GM21786 (cell line): ENCODE measurements at regions not wholly inside any gene's neighbourhood (a gene's known extent, or its start where the extent isn't known, plus 50 kb on each side); places are given as distances from the start of the nearest gene placed in this dataset.

ENCODE experiments used
- ATAC-seq: cut with Tn5 transposase; IDR thresholded peaks from one replicate; pipeline ENCODE4 v1.9.1; 2021; ENCODE audit not compliant: unreplicated experiment

DNA sequence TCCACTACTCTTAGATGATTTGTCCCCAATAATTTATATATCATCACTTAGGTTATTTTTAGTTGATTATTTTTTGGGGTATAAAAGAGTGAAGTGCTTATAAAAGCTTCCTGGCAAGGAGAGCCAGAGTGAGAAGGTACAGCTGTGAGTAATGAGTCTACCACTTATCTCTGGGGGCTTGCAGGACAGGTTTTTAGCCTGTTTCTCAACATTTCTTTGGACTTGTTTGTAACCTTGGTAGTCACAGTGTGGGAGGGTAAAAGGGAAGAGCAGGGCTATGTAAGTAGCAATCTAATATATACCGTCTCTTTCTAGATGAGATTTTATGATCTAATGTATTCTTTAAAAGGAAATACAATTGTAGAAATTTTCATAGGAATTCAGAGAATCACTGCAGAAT is 321.3 kb upstream of the GOLIM4 start:
- ATAC-seq, result no peak

DNA sequence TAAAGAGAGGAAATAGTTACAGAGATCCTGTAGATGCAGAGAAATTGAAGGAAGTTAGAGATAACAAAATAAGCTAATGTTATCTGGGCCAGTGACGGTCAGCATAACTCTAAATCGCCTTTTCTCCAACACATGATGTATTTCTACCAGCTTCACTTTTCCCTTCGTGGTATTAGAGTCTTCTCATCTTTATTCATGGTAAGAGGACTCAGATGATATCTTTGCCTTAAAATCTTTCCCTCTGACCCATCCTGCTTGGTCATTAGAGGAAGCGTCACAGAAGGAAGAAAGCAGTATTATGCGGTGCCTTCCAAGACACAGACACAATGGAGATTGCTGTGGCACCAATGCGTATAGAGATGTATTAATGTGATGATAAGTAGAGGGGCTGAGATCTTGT is 320.7 kb upstream of the GOLIM4 start:
- no peak for ATAC-seq

DNA sequence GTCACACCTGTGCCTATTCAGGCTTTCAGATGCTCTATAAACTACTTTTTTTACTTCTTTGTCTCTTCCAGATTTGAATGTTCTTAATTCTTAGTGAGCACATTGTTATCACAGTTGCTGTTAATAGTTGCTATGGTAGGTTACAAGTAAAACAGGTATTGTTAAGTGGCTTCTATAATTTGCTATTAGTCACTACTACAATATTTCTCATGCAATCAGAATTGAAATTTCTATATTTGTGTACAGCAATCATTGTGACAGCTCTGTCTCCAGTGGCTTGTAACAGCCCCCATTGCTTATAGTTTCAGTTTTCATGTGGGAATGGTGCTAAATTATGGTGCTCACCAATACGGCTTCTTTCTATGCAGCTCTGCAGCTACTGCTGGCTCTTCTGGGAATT is 318.4 kb upstream of the GOLIM4 start:
- no peak for ATAC-seq

DNA sequence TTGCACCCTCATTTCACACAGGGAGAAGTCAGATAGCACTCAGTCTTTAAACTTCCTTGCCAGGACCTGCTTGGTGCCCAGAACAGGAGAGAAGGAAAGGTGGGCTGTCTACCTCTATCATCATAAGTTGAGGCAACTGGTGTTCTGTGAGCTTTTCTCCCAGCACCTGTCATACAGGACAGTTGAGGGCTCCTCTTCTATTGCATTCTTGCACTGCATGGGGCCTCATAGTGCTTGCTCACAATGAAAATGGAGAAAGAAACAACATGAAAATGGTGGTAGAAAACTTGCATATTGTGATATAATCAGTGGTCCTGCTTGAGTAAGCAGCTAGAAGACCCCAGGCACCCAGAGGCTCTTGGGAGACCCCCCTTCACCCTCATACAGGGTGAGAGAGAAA is 311.7 kb upstream of the GOLIM4 start:
- ATAC-seq, result no peak

DNA sequence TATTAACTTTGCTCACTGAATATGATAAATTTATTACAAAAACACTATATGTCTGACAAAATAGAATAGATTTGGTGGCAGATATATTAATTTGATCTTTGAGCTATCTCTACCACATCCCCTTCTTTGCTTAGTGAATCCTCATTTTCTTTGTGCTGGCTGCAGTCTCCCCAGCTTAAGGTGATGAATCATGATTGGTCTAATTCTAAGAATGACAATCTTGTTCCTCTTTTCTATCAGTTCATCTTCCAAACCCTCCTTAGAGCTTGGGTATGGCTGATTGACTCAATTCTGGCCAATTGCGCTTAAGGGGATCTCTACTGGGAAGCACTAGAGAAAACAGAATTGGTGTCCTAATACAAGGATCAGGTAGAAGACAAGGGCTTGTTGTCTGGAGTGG is 309.6 kb upstream of the GOLIM4 start:
- ATAC-seq, result no peak

DNA sequence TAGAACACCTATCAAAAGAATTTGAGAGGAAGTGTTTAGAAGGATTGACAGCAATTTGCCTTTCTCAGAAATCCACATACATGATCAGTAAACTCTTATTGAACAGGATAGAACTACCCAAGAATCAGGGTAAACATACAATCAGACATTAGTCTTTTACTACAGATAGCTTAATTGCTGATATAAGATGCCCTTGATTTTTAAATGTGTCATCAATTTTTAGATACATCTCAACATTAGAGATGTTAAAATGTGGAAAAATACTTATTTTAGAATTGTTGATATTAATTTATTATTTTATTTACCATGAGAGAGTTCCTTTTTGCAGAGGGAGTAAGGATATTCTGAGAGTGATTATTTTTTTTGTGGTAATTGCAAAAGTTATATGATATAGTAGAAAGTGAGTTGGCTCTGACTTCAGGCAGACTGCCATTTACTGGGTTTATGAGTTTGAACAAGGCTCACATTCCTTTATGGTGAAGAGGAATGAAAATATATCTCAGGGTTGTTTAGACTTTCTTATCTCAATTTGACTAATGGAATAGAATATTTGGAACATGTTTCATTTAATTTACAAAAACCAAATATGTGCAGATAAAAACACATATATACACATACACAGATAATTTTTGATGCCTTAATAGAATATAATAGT is 302.8 kb upstream of the GOLIM4 start:
- no peak for ATAC-seq

DNA sequence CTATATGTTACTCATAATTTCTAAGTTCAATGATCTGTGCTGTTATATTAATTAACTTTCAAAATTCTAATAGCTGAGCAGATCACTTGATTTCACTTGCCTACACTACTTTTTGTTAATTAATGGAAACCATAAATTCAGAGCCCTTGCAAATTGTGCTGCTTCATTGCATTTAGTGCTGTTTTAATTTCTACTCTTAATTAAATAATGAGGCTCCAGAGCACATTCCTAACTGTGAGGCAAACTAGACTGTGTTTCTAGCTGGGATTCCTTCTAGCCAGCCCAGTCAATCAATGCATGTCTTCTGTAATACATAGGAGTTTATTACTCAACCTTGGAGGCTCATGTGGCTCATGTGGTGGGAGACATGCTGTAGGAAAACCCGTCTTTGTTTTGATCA is 301.1 kb upstream of the GOLIM4 start:
- no peak for ATAC-seq

DNA sequence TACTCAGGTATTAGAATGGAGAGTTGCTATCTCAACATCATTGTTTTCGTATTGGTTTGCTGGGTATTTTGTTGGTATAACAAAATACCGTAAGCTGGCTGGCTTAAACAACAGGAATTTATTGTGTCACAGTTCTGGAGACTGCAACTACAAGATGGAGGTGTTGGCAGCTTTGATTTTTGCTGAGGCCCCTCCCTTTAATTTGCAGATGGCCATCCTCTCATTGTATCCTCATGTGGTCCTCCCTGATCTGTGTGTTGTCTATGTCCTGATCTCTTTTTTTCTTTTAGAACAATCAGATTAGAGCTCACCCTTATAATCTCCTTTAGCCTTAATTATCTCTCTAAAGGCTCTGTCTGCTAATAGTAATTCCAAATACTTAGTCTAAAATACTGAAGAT is 299.8 kb upstream of the GOLIM4 start:
- ATAC-seq, result no peak

DNA sequence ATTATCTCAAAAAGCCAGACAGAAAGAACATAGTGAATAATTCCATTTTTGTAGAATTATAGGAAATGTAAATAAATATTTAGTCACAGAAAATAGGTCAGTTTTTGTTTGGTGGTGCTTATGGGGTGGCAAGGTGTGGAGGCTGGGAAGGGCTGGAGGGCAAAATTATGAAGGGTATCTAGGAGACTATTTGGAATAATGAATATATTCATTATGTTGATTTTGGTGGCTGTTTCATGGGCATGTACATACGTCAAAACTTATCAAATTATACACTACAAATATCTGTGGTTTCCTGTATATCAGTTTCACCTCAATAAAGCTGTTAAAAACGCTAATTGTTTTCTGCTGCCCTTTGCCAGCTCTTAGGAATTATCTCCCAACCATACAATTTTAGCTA is 298.7 kb upstream of the GOLIM4 start:
- no peak for ATAC-seq

DNA sequence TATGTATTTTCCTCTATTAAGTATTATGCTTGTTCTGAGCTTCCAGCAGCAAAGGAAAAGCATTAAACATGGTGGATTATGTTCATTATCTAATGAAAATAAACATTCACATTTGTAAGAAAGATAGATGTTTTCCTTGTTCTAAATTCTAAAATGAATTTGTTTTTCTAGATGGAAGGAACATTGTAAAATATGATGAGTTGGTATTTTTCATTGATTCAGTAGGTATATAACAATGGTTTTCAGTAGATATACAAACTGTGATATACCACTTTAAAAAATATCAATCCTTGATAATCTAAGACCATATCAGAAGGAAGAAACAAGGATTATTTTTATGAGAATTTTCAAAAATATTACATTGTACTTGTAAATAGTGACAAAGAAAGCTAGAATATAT is 290.6 kb upstream of the GOLIM4 start:
- no peak for ATAC-seq

GRCh38 chr3:168384990-168385389 is 289.3 kb upstream of the GOLIM4 start:
- ATAC-seq, result no peak

DNA sequence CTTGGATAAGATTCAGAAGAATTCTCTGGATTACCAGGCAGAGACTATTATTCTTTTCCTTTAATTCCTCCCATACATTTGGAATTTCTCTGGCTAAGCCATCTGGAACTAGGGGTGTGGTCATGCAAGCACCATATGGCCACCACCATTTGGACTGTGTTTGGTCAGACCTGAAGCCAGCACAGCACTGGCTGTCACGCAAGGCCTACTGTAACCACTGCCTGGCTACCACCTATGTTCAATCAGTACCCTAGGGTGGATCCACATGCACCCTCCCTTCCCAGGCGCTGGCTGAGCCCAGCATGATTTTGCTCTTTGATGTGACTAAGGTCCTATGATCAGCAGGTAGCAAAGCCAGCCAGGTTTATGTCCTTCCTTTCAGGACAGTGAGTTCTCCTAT is 287.8 kb upstream of the GOLIM4 start:
- no peak for ATAC-seq

DNA sequence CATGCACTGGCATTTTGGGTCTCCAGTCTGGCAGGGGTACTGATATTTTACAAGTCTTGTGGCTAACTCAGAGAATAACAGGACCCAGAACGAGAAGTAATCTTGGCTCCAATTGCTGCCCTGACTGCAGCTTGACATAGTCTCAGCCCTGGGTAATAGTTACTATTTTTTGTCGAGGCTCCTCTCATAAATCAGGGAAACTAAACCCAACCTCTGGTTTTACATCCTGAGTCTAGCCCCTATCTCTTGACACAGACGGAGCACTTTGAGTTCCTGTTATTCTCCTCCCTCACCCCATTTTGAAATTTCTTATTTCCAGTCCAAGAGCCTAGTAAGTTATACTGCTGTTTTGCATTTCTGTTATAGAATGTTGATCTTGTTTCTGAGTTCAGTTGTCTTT is 276.1 kb upstream of the GOLIM4 start:
- ATAC-seq, result no peak

GRCh38 chr3:168364967-168365366 is 269.2 kb upstream of the GOLIM4 start:
- no peak for ATAC-seq

DNA sequence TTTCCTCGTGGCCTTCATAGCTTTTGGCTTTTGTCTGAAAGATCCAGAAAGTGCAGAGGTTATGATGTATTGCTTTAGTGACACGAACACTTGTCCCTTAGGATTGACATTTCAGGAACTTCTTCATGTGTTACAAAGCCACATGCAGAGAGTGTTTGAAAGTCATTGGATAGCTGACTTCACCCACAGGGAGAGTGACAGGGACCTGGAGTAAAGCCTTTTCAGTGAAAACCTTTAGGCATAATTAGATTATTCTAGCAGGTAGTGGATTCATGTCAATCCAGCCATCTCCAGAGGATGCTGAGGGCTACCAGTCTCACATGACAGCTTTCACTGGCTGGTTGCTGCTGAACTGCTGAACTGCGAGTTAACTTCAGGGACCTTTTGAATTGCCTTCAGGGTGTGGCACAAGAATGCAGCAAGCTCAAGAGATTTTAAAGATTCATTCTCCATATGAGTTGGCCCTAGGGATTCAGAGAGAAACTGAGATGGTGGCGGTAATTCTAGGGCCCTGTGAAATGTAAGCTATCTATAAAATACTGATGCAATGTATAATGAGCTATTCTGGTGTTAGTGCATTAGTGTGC is 267.0 kb upstream of the GOLIM4 start:
- ATAC-seq, result no peak

- ATAC-seq, result no peak
Observed at GRCh38 chr3:168362156-168362555, 266.4 kb upstream of the GOLIM4 start.

GRCh38 chr3:168360993-168361392 is 265.3 kb upstream of the GOLIM4 start:
- ATAC-seq, result no peak

- ATAC-seq, result no peak
Observed at GRCh38 chr3:168342946-168343850, 247.5 kb upstream of the GOLIM4 start.

DNA sequence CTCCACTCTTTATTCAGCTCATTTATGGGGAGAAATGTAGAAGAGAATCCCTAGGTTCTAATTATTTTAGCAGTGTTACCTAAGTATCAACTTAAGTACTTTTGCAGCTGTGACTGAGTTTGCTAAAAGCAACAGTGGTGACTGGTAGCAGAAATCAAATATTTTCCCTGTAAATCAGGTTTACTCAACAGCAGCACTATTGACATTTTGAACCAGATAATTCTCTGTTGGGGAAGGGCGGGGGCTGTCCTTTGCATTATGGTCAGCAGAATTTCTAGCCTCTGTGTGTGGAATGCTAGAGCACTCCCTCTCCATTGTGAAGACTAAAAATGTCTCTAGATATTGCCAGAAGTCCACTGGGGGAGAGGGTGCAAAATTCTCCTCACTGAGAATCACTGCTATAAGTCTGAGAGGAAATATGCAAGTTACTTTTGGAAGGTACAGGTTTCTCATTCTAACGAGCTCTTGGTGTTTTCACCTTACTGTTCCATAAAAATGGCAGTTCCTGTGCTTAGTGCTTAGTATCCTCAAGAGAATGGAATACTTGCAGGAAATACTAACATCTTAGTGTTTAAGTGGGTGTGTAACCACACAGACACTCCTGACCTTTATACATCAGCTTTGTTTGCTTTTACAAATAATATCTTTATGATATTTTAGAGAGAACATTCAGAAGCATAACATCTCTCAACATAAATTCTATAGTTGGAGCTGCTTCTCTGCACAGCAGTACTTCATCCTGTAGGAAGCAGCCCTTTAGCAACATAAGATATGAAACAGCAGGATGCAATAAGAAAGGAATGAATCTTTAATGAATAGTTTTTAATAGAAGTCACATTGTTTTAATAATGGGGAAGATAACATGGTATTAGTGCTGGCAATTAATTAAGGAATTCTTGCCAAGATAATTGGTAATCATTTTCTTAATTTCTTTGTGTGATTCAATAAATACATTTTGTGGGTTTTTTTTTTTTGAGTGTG is 246.5 kb upstream of the GOLIM4 start:
- ATAC-seq, result no peak

DNA sequence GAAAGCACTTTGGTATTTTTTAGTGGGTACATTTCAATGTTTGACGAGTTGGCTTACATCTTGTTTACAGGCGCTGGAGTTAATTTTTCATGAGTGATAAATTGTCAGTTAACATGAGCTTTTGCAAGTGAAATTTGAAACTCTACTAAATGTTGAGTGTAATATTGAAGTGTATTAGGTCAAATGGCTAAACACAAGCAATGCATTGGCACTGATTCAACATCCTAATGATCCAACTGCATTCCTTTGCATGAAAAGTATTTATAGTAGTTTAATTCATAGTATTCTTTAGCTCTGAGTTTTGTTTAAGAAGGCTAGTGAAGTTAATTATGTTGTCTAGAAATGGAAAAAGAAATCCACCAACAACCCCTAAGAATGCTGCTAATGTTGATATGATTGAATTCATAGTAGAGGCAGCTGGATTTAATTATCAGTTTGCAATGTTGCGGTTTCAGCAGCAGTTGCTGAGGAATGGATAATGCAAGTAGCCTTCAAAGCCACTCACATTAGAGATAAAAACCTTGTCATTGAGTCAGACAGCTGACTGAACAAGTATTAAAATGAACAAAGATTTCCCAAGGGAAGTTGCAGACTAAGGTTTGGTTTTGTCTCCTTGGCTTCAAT is 245.6 kb upstream of the GOLIM4 start:
- no peak for ATAC-seq

DNA sequence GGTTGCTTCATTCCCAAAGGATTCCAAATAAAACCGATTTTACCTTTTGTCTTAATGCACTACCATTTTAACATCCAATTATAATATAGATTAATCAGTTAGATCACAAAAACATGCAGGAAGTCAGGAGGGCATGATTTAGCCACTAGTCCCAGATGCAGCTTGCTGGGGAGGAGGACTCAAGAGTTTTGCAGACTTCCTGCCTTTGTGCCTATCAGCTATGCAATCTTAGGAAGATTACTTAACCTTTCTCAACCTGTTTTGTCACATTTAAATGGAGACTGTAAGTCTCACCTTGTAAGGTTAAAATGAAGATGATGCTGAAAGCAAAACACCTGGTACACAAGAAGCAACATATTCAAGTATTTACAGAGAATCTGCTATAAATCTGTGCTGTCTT is 242.4 kb upstream of the GOLIM4 start:
- no peak for ATAC-seq
